Inflammatory macrophage (primary cell): ENCODE measurements at regions not wholly inside any gene's neighbourhood (a gene's known extent, or its start where the extent isn't known, plus 50 kb on each side); places are given as distances from the start of the nearest gene placed in this dataset.
"Not testable (repeated sequence)": the region's sequence is repeated elsewhere in the genome, so short reads cannot be mapped to it uniquely, and the experiment has no call there.

ENCODE experiments used
- DNase-seq, 2 donors: peaks; one replicate each; pipeline ENCODE4 v3.0.0-alpha.2; 2020 to 2022

DNA sequence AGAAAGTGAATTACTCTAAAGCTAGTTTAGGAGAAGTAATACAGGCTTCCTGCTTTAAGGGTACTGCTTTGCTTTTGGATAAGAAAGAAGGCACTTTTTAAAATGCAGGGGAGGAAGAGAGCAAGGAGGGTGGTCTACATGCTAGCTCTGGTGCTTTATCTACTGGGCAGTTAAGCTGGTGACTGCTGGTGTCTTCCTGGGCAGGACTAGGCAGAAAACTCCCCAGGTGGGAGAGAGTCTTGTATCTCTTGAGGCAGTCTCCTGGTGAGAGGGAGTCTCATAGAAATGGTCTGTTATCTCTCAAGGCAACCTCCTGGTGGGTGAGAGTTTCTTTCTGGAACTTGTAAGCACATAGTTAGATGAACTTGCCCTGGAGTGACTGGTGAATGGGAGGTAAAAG is 953.9 kb upstream of the GOT2 start:
- DNase-seq = no peak

DNA sequence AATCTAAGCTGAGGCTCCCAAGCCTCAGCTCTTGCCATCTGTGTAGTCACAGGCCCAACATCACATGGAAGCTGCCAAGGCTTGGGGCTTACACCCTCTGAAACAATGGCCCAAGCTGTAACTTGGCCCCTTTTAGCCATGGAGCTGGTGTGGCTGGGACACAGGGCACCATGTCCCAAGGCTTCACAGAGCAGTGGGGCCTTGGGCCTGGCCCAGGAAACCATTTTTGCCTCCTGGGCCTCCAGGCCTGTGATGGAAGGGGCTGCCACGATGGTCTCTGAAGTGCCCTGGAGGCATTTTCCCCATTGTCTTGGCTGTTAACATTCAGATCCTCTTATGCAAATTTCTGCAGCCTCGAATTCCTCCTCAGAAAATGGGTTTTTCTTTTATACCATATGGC is 952.3 kb upstream of the GOT2 start:
- no peak for DNase-seq

DNA sequence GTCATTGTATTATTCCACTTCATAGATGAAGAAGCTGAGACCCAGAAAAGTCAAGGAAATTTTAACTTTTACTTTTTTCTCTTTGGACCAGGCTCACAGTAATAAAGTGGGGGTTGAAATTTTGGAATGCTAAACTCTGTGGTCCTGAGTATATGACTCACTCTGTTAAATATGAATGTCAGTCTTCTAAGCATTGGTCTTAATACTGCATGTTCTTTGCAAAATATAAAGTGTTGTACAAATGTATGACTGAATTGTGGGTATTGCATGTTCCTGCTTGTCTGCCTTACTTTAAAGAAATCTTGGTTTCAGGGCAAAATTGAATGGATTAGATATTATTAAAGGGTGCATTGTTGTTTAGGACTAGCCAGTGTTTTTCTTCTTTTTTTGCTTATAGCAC is 950.8 kb upstream of the GOT2 start:
- DNase-seq = no peak

DNA sequence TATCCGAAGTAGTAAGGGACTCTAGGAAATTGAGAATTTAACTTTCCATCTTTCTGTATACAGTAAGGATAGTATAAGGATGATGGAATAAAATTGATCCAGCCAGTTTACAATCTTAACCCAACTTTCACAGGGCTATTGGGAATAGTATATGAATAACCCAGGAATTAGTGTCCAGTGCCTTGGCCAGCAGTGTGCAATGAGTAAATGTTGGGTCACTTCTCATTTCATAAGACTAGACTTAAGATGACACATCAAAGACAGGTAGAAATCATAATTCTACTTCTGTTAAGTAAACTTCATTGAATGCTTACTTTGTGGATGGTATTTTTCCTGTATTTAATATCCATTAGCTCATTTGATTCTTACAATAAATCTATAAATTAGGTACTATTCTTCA is 949.6 kb upstream of the GOT2 start:
- DNase-seq = no peak

DNA sequence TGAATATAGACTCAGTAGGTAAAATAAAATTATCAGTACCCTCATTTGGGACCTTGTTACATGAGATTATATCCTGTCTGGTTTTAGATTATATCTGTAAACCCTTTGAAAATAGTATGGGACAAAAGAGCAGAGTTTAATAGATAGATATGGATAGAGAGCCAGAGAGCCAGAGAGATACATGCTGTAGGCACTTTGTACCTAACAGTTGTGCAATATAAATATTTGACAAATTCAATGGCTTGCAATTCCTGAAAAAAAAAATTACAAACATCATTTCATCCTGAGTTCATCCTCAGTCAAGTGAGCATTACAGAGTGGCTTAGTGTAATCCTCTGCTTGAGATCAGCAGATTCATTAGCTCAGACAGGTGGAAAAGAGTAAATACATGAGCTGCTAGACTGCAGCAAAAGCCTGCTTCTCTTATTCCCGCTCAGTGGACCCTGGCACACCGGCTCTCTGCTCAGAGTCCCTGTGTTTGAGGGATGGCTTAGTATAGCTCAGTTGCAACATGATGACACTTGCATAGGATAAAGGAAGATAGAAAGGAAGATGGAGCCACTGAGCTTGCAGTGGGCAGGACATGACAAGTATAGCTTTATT is 931.6 kb upstream of the GOT2 start:
- no peak for DNase-seq

DNA sequence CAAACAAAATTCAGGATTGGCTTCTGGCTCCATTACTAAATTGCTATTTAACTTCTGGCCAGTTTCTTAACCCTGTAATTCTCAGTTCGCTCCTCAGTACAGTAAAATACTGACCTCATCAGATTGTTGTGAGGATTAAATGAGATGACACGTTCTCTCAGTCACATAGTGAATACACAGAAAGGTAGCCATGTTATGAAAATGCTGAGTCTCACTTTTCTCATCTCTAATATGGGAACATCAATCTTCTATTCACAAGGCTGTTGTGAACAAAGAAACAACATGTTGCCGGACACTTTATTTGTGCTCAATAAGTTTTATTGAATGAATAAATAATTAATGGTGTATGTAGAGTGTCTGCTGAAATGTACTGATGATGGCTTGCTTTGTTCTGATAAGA is 924.5 kb upstream of the GOT2 start:
- no peak for DNase-seq

DNA sequence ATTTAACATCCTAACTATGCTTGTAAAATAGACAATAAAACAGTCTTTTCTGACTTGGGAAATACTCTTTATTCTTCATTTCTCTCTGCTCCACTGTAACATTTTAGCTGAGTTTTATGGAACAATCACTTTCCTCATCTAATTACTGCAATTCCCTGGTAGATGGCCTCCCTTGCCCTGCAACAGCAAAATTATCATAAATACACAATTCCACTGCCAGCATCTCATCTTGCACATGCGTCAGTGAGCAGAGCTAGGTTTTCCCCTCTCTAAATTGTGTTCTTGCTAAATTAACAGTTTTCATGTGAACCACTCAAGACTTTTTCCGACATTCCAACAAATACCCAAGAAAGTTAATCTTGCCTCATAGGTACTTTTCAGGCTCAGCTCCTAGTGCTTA is 920.9 kb upstream of the GOT2 start:
- DNase-seq = no peak

DNA sequence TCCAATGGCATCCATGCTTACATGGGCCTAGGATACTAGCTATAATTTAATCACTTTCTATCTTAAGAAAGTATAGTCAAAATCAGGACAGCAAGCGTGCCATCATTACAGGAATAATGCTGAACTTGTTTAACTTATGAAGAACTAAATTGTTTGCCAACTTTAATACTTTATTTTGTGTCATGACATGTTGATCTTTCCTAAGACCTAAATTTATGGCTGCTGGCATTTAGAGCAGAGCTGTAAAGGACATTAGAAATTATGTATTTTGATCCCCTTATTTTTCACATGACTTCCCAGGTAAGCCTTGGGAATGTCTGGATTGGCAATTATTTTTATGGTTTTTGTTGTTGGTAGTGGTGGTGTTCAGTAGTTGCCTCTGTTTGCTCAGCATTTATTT is 920.3 kb upstream of the GOT2 start:
- DNase-seq = no peak

DNA sequence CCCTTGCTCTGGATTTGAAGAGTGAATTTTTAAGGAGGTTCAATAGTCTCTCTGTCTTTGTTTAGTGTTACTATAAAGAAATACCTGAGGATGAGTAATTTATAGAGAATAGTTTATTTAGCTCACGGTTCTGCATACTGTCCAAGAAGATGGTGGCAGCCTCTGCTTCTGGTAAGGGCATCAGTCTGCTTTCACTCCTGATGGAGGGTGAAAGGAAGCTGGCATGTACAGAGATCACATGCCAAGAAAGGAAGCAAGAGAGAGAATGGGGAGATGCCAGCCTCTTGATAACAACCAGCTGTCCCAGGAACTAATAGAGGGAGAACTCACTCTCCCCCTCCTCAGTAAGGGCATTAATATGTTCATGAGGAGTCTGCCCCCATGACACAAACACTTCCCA is 917.5 kb upstream of the GOT2 start:
- DNase-seq = no peak

DNA sequence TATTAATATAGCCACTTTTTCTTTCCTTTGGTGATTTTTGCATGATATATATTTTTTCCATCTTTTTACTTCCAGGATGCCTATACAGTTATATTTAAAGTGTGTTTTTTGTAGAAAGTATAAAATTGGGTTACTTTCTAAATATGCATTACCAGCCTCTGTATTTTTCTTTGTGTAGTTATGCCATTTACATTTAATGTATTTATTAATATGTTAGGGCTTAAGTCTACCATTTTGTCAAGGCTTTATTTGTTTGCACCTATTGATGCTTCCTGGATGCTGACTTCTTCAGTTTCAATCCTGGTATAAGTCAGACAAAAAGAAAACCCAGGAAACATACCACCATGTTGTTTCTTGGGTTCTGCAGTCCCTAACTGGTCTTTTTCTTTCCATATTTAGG is 911.1 kb upstream of the GOT2 start:
- DNase-seq = no peak

DNA sequence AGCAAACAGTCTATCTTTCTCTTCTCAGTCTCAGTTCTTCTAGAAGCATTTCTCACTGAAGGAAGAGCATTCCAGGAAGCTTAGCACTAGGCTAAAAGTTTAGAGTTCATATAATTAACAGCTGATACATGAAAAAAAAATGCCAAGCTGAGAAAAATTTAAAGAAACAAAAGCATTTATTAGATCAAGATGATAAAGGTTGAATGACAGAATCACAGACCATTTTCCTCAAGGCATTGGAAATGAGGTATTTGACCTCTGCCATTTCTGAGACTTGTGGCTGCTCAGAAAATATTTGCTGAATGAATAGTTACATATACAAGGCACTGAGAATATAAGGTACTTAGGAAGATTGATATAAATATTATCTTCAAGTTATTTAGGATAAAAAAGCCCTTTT is 901.6 kb upstream of the GOT2 start:
- no peak for DNase-seq

DNA sequence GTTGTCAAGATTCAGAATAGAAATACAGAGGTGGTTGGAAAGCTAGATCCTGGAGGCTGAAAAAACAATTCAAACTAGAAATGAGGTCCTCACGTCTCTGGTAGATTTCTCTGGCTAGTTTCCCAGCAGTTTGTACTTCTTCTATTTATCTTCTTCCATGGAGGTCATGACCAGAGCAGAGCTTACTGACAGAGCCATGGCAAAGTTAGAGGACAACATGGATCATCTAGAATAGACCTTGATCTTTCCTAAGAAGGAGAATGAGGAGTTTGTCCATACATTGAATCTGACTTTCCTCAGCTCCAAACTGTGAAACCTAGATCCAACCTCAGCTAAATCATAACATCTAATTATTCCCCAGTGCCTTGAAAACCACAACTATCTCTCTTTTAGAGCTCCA is 900.8 kb upstream of the GOT2 start:
- DNase-seq = no peak

DNA sequence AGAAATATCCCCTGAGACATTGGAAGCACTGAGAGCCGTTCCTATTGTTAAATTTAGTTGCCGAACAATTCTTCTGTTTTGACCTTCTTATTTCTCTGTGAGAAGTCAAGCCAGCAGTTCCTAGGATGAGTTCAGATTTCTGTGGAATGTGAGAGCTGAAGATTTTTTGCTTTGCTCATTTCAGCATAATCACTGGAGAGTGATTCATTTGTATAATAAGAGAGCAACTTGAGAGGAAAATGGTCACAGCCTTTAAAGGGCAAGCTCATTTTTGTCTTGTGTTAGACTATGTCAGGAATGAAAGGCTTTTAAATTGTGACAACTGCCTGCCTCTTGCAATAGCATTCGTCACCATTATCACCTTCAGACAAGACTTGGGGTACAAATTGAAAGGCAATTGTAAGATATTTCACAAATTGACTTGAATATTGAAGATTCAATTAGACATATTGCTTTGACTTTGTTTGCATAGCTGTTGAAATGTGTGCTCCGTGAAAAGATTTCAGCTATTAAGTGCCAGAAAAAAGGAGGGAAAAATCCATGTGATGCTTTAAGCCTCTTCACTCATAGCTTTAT is 900.0 kb upstream of the GOT2 start:
- no peak for DNase-seq

DNA sequence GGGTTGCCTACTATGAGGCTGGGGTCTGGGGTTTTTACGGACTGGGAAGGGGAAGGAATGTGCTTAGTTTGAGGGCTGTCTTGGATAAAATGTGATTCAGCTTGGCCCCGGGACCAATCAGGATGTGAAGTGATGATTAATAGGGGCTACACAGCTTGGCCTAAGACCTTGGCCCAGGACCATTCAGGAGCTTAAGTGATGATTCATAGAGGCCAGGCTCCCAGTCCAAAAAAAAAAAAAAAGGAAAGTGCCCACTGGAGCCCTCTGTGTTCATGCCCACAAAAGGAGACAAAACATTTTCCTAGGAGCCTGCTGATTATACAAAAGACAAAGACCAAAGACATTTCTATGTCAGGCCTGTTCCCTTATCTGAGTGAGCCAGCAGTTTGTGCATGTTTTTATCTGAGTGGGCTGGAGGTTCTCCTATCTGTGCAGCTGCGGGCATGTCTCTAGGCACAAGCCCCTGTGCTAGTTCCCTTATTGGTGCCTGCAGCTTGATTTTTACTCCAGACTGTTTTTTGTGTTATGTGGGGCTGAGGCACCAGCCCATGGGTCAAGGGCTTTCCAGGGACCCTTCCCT is 898.2 kb upstream of the GOT2 start:
- no peak for DNase-seq

DNA sequence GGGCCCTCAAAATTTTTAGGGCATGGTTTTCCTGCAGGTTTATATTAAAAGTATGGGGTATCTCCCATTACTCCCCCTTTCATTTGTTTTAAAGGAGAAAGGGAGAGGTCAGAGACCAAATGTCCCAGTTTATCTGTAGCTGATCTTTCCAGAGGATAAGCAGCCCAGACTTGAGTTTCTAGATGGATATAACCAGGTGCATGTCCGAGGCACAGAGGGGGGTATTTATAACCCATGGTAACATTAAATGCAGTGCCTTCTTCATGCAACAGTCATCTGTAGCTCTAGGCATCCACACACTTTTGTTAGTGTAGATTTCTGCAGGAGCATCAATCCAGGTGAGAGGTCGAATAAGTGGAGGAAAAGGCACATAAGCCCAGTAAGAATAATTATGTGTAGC is 890.3 kb upstream of the GOT2 start:
- DNase-seq = not testable (repeated sequence)

DNA sequence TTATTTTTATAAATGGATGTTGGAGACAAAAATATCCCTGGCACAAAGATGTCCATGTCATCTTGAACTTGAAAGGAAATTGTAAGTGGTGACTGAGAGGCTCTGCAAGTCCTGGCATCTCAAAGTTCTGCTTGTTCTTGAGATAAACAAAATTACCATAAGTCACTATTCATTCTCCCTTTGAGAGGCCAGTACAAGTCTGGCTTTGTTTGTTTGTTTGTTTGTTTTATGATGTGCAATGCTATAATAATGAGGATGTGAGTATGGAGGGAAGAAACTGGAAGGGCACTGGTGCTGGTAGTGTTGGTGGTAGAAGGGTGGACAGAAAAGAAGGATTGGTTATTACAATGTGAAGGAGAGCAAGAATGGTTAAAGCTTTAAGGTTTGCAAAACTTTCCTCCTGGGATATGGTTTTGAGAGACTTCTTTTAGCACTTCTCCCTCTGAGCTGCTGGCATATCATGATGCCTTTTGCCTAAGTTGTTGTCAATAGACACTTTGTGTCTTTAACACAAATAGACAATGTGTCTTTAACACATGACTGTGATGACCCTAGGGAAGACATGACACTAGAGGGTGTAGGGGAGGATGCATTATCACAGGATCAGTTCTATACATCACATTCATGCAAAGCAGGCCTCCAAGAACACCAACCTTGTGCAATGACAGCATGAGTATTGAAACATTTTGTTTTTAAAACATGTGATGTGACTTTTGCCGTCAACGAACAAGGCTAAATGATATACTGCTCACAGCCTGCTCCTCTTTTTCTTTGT is 880.5 kb upstream of the GOT2 start:
- DNase-seq = no peak

DNA sequence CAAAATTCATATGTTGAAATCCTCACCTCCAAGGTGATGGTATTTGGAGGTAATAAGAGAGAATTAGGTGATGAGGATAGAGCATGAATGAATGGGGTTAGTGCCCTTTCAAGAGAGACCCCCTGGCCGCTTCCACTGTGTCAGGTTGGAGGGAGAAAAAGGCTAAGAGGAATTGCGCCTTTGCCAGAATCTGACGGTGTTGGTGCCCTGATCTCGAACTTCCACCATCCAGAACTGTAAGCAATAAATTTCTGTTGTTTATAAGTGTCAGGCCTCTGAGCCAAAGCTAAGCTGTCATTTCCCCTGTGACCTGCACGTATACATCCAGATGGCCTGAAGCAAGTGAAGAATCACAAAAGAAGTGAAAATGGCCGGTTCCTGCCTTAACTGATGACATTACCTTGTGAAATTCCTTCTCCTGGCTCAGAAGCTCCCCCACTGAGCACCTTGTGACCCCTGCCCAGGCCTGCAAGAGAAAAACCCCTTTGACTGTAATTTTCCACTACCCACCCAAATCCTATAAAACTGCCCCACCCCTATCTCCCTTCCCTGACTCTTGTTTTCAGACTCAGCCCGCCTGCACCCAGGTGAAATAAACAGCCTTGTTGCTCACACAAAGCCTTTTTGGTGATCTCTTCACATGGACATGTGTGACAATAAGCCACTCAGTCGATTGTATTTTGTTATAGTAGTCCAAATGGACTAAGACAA is 878.9 kb upstream of the GOT2 start:
- not testable (repeated sequence) for DNase-seq

DNA sequence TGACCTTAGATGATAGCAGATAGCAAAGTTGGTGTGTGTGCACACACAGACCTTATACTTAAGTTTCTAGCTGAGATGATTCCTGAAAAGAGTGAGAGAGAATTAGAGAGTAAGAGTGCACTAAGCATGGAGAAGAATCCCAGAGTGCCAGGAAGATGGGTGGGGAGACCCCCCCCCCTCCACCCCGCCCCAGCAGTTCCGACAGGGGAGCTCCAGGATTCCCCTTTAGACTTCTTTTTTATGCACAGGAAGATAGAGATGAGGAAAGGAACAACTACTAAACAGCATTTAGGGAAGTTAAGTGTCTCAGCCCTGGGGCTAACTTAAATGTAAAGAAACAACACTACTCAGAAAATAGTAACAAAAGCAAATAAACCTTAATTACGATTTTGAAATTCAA is 878.0 kb upstream of the GOT2 start:
- DNase-seq = no peak

DNA sequence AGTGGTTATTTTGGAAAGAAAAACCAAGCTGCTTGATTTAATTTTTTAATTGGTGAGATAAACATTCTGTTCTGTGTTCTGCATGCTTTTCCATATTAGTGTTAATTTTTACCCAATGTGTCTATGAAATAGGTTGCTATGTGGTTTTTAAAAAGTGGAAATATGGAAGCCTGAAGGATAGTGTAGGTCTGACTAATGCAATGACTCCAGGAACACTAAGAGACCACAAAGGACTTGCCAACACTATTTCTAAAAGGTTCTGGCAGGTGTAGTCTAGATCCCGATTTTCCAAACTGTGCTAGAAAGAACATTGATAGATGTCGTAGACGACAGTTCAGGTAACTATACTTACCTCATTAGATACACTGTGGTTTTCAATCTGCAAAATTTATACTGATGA is 877.4 kb upstream of the GOT2 start:
- DNase-seq = no peak

DNA sequence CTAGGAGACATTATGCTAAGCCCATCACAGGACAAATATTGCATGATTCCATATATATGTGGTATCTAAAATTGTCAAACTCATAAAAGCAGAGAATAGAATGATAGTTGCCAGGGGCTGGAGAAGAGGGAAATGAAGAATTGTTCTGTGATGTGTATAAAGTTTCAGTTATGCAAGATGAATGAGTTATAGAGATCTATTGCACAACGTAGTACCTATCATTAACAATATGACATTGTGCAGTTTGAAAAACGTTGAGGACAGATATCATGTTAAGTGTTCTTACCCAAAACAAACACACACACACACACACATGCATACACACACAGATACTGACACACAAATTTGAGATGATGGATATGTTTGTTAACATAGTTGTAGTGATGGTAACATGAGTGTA is 871.6 kb upstream of the GOT2 start:
- DNase-seq = no peak

DNA sequence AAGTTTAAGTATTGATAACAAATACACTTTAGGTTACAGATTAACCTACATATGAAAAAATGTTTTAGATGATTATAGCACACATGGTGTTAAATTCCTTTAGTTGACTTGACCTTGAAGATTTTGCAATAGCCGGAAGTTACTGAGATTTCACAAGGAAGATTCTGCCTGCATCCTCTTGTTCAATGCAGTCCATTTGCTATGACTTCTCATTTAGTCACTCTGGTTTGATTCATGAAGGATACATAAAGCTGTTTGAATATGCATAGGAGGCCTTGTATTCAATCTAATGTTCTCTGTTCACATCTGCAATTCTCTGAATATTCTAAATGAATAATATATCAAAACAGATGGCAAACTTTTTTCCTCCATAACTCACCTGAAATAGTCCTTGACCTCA is 870.2 kb upstream of the GOT2 start:
- DNase-seq = no peak

DNA sequence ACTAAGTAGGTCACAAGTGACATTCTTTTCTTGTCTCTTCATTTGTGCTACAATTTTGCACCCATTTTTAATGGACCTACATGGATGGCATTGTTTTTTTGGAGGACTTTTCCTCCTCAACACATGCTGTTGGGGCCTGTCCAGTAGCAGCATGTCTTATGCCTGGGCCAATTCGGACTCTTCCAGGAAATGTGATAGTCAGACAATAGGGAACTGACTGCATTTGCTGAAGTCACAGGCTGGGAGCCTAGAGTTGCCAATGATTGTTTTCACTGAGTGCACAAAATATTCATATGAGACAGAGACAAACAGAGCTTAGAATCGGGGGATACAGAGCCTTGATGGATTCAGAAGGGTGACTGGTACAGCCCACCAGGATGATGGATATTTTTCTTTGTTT is 867.3 kb upstream of the GOT2 start:
- DNase-seq = no peak

DNA sequence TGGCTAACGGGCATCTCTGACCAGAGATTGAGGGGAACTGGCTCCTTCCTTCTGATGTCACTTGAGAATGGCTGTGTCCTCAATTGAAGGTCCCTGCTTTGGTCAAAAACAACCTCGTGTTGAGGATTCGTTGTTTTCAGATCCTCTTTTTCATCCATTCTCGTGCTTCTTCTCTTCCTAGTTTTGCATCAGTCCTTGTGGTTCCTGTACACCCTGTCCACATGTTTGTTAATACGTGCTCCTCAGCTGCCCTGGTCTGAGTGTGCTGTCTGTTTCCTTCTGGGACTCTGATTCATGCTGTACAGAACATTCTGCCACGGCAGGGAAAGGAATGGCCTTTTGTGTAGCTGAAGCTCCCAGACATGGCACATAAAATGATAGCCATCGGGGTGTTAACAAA is 863.2 kb upstream of the GOT2 start:
- no peak for DNase-seq

DNA sequence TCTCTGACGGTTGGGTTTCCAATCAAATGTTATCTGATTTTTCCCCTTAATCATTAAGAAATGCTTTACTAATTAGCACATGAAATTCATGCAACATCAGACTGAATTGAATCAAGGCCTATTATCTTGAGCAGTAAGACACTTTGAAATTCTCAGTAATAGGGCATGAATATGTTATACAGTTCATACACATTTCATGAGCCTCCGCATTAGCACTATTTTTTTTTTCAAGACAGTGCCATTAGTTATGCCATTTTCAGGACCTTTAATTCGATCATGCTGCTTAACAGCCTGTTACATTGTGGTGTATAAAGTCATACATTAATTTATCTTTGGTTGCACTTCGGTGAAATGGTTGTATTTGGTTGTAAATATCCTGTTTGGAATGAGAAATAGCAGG is 862.6 kb upstream of the GOT2 start:
- no peak for DNase-seq
